ENCODE measurements at regions not wholly inside any gene's neighbourhood (a gene's known extent, or its start where the extent isn't known, plus 50 kb on each side); places are given as distances from the start of the nearest gene placed in this dataset.

- DNase-seq: peak in 1 of 2 donors; percentile 9
- Histone ChIP-seq H3K9me3 (ENCODE audit: control insufficient read depth in 2 of 2, insufficient read depth in 1 of 2, low read depth in 1 of 2, low read length in 1 of 2) (peaks cover 0 to 28% of the 10 kb centered on the region in 2 donors), H3K36me3 (ENCODE audit: control insufficient read depth in 3 of 3, insufficient read depth in 2 of 3, low read depth in 1 of 3, low read length in 3 of 3) (no peaks in the 10 kb centered on the region), H3K4me1 (ENCODE audit: control insufficient read depth in 3 of 3, insufficient read depth in 2 of 3, low read depth in 1 of 3, low read length in 2 of 3) (peaks cover 0 to 32% (median 0%) of the 10 kb centered on the region in 3 donors), H3K27me3 (ENCODE audit: control insufficient read depth in 3 of 3, insufficient read depth in 3 of 3, low read length in 3 of 3) (no peaks in the 10 kb centered on the region), H3K27ac (ENCODE audit: low read depth in 1 of 3, low read length in 2 of 3) (no peak overlapping the region), H3K4me3 (ENCODE audit: low read depth in 1 of 3, low read length in 3 of 3) (no peak overlapping the region)
- WGBS, 3 donors: 66 to 85% (median 82%) methylated on average over 11 of the region's 11 CpGs
- no peak for FAIRE-seq
Observed at GRCh38 chr5:173672891-173673290, 56.4 kb upstream of the BOD1 start.

DNA sequence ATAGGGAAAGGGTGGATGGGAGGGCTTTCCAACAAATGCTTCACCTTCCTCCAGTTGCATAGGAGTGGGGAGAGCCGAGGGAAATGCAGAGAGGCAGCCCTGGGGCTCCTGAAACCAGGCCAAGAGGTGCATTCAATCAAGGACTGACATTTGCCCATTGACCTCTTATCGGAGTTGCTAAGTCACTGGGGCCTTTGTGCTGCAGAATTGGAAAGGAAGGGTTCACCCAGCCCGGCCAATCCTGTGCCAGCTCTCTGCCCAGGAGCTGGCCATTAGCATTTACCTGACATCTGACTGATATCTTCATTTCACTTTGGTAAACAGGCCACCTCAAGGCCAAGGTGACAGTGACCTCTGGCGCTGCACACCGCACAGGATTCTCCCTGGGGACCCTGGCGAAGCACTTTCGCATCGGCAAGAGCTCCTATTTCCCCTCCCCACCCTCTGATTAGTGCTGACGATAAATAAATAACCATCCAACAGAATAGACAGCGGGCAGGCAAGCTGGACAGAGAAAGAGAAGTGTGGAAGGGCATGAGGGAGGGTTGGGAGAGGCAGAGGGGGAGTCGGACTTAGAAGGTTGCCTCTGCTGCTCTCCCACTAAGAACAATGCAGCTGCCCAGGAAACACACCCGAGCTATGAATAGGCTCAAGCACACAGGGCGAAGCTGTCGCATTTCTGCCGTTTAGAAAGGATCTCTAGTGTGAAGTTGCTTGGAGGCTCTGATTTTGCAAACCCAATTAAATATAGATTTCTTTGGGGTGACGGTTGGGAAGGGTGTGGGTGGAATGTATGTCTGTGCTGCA is 57.0 kb upstream of the BOD1 start:
- 63 to 74% (median 72%) methylated on average over 16 of the region's 16 CpGs for WGBS, 3 donors
- Histone ChIP-seq H3K36me3 (ENCODE audit: control insufficient read depth in 3 of 3, insufficient read depth in 2 of 3, low read depth in 1 of 3, low read length in 3 of 3) (no peaks in the 10 kb centered on the region), H3K27me3 (ENCODE audit: control insufficient read depth in 3 of 3, insufficient read depth in 3 of 3, low read length in 3 of 3) (no peaks in the 10 kb centered on the region), H3K4me3 (ENCODE audit: low read depth in 1 of 3, low read length in 3 of 3) (no peak overlapping the region), H3K4me1 (ENCODE audit: control insufficient read depth in 3 of 3, insufficient read depth in 2 of 3, low read depth in 1 of 3, low read length in 2 of 3) (peaks cover 0 to 32% (median 0%) of the 10 kb centered on the region in 3 donors), H3K9me3 (ENCODE audit: control insufficient read depth in 2 of 2, insufficient read depth in 1 of 2, low read depth in 1 of 2, low read length in 1 of 2) (peaks cover 0 to 27% of the 10 kb centered on the region in 2 donors), H3K27ac (ENCODE audit: low read depth in 1 of 3, low read length in 2 of 3) (no peak overlapping the region)
- no peak for DNase-seq
- no peak for FAIRE-seq

- WGBS, 3 donors: 88 to 93% (median 90%) methylated on average over 6 of the region's 6 CpGs
- Histone ChIP-seq H3K4me3 (ENCODE audit: low read depth in 1 of 3, low read length in 3 of 3) (no peak overlapping the region), H3K4me1 (ENCODE audit: control insufficient read depth in 3 of 3, insufficient read depth in 2 of 3, low read depth in 1 of 3, low read length in 2 of 3) (peaks cover 0 to 30% (median 0%) of the 10 kb centered on the region in 3 donors), H3K36me3 (ENCODE audit: control insufficient read depth in 3 of 3, insufficient read depth in 2 of 3, low read depth in 1 of 3, low read length in 3 of 3) (no peaks in the 10 kb centered on the region), H3K9me3 (ENCODE audit: control insufficient read depth in 2 of 2, insufficient read depth in 1 of 2, low read depth in 1 of 2, low read length in 1 of 2) (peaks cover 0 to 21% of the 10 kb centered on the region in 2 donors), H3K27me3 (ENCODE audit: control insufficient read depth in 3 of 3, insufficient read depth in 3 of 3, low read length in 3 of 3) (no peaks in the 10 kb centered on the region), H3K27ac (ENCODE audit: low read depth in 1 of 3, low read length in 2 of 3) (no peak overlapping the region)
- FAIRE-seq (no peak), DNase-seq (no peak)
Observed at GRCh38 chr5:173675287-173675996, 59.0 kb upstream of the BOD1 start.

- Histone ChIP-seq H3K27ac (ENCODE audit: low read depth in 1 of 3, low read length in 2 of 3) (no peak overlapping the region), H3K9me3 (ENCODE audit: control insufficient read depth in 2 of 2, insufficient read depth in 1 of 2, low read depth in 1 of 2, low read length in 1 of 2) (peaks cover 0 to 21% of the 10 kb centered on the region in 2 donors), H3K4me3 (ENCODE audit: low read depth in 1 of 3, low read length in 3 of 3) (no peak overlapping the region), H3K4me1 (ENCODE audit: control insufficient read depth in 3 of 3, insufficient read depth in 2 of 3, low read depth in 1 of 3, low read length in 2 of 3) (peaks cover 0 to 23% (median 0%) of the 10 kb centered on the region in 3 donors), H3K36me3 (ENCODE audit: control insufficient read depth in 3 of 3, insufficient read depth in 2 of 3, low read depth in 1 of 3, low read length in 3 of 3) (no peaks in the 10 kb centered on the region), H3K27me3 (ENCODE audit: control insufficient read depth in 3 of 3, insufficient read depth in 3 of 3, low read length in 3 of 3) (no peaks in the 10 kb centered on the region)
- 96 to 98% (median 96%) methylated on average over 2 of the region's 2 CpGs for WGBS, 3 donors
- DNase-seq: no peak
- no peak for FAIRE-seq
Observed at GRCh38 chr5:173676375-173676774, 59.9 kb upstream of the BOD1 start.

DNA sequence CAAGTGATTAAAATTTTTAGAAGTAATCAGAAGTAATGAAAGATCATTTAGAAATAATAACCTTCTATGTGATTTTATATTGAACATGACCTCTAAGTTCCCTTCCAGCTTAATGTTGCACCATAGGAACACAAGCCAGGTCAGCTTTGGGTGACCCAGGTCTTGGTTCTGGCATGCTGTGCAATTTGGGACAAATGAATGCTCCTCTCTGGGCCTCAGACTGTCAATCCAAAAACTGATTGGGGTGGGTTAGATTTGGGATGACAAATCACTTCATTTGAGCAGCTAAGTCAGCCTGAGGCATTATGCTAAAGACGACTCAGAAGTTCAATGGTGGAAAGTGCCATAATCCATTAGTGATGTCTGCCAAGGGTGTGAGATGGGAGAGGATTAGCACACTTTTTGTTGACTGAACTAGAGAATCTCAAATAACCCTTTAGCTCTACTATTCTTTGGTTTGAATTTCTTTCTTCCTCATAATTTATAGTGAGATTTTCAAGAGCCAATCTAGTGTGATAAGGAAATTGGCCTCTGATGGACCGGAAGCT is 60.7 kb upstream of the BOD1 start:
- Histone ChIP-seq H3K27me3 (ENCODE audit: control insufficient read depth in 3 of 3, insufficient read depth in 3 of 3, low read length in 3 of 3) (no peaks in the 10 kb centered on the region), H3K4me1 (ENCODE audit: control insufficient read depth in 3 of 3, insufficient read depth in 2 of 3, low read depth in 1 of 3, low read length in 2 of 3) (peaks cover 0 to 15% (median 0%) of the 10 kb centered on the region in 3 donors), H3K4me3 (ENCODE audit: low read depth in 1 of 3, low read length in 3 of 3) (no peak overlapping the region), H3K27ac (ENCODE audit: low read depth in 1 of 3, low read length in 2 of 3) (no peak overlapping the region), H3K36me3 (ENCODE audit: control insufficient read depth in 3 of 3, insufficient read depth in 2 of 3, low read depth in 1 of 3, low read length in 3 of 3) (no peaks in the 10 kb centered on the region), H3K9me3 (ENCODE audit: control insufficient read depth in 2 of 2, insufficient read depth in 1 of 2, low read depth in 1 of 2, low read length in 1 of 2) (peaks cover 0 to 21% of the 10 kb centered on the region in 2 donors)
- DNase-seq (no peak), FAIRE-seq (no peak)
- 52 to 75% (median 59%) methylated on average over 2 of the region's 2 CpGs for WGBS, 3 donors

DNA sequence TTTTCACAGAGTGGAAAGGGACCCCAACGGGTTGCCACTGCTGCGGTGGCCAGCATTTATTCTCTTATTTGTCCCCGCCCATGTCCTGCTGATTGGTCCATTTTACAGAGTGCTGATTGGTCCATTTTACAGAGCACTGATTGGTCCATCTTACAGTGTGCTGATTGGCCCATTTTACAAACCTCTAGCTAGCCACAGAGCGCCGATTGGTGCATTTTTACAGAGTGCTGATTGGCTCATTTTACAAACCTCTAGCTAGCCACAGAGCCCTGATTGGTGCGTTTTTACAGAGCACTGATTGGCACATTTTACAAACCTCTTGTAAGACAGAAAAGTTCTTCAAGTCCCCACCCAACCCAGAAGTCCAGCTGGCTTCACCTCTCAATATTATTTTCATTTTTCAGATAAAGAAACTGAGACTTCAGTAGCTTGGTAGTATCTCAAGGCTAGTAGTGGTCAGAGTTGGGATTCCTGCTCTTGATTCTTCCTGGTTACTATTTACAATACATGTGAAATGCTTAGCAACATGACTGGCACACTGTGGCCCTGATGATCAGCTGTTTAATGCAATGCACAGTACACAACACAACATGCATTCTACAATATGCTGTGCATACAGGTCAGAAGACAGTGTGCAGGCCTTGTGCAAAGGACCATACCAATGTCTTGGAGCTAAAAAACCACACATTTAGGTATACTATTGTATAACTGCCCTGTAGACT is 63.6 kb upstream of the BOD1 start:
- Histone ChIP-seq H3K27ac (ENCODE audit: low read depth in 1 of 3, low read length in 2 of 3) (peak overlapping the region in 1 of 3 donors; percentile 64), H3K27me3 (ENCODE audit: control insufficient read depth in 3 of 3, insufficient read depth in 3 of 3, low read length in 3 of 3) (no peaks in the 10 kb centered on the region), H3K36me3 (ENCODE audit: control insufficient read depth in 3 of 3, insufficient read depth in 2 of 3, low read depth in 1 of 3, low read length in 3 of 3) (no peaks in the 10 kb centered on the region), H3K4me3 (ENCODE audit: low read depth in 1 of 3, low read length in 3 of 3) (no peak overlapping the region), H3K4me1 (ENCODE audit: control insufficient read depth in 3 of 3, insufficient read depth in 2 of 3, low read depth in 1 of 3, low read length in 2 of 3) (no peaks in the 10 kb centered on the region), H3K9me3 (ENCODE audit: control insufficient read depth in 2 of 2, insufficient read depth in 1 of 2, low read depth in 1 of 2, low read length in 1 of 2) (peaks cover 0 to 21% of the 10 kb centered on the region in 2 donors)
- no peak for FAIRE-seq
- 94 to 98% (median 97%) methylated on average over 6 of the region's 6 CpGs for WGBS, 3 donors
- peak in 1 of 2 donors; percentile 16 for DNase-seq

- H3K27me3 ChIP-seq (ENCODE audit: control insufficient read depth in 3 of 3, insufficient read depth in 3 of 3, low read length in 3 of 3): no peaks in the 10 kb centered on the region
- H3K36me3 ChIP-seq (ENCODE audit: control insufficient read depth in 3 of 3, insufficient read depth in 2 of 3, low read depth in 1 of 3, low read length in 3 of 3): no peaks in the 10 kb centered on the region
- FAIRE-seq (no peak), DNase-seq (peak in 1 of 2 donors; percentile 19)
- no peak overlapping the region for H3K4me3 ChIP-seq (ENCODE audit: low read depth in 1 of 3, low read length in 3 of 3)
- peak overlapping the region in 1 of 3 donors; percentile 64 for H3K27ac ChIP-seq (ENCODE audit: low read depth in 1 of 3, low read length in 2 of 3)
- WGBS, 3 donors: 81 to 93% (median 87%) methylated on average over 6 of the region's 6 CpGs
- no peaks in the 10 kb centered on the region for H3K4me1 ChIP-seq (ENCODE audit: control insufficient read depth in 3 of 3, insufficient read depth in 2 of 3, low read depth in 1 of 3, low read length in 2 of 3)
- peaks cover 0 to 14% of the 10 kb centered on the region in 2 donors for H3K9me3 ChIP-seq (ENCODE audit: control insufficient read depth in 2 of 2, insufficient read depth in 1 of 2, low read depth in 1 of 2, low read length in 1 of 2)
Observed at GRCh38 chr5:173680660-173681242, 64.3 kb upstream of the BOD1 start.

GRCh38 chr5:173682313-173682712 is 65.9 kb upstream of the BOD1 start:
- no peak for FAIRE-seq
- no peak overlapping the region for H3K4me3 ChIP-seq (ENCODE audit: low read depth in 1 of 3, low read length in 3 of 3)
- peaks cover 0 to 9% of the 10 kb centered on the region in 2 donors for H3K9me3 ChIP-seq (ENCODE audit: control insufficient read depth in 2 of 2, insufficient read depth in 1 of 2, low read depth in 1 of 2, low read length in 1 of 2)
- H3K27ac ChIP-seq (ENCODE audit: low read depth in 1 of 3, low read length in 2 of 3): no peak overlapping the region
- DNase-seq: no peak
- WGBS, 3 donors: 63 to 84% (median 79%) methylated on average over 2 of the region's 2 CpGs
- H3K36me3 ChIP-seq (ENCODE audit: control insufficient read depth in 3 of 3, insufficient read depth in 2 of 3, low read depth in 1 of 3, low read length in 3 of 3): no peaks in the 10 kb centered on the region
- no peaks in the 10 kb centered on the region for H3K27me3 ChIP-seq (ENCODE audit: control insufficient read depth in 3 of 3, insufficient read depth in 3 of 3, low read length in 3 of 3)
- no peaks in the 10 kb centered on the region for H3K4me1 ChIP-seq (ENCODE audit: control insufficient read depth in 3 of 3, insufficient read depth in 2 of 3, low read depth in 1 of 3, low read length in 2 of 3)

All from small intestine (tissue), 7 donors.